Astrocyte (in vitro differentiated cells and primary cell): ENCODE measurements at regions not wholly inside any gene's neighbourhood (a gene's known extent, or its start where the extent isn't known, plus 50 kb on each side); places are given as distances from the start of the nearest gene placed in this dataset.

ENCODE experiments used
- EZH2 ChIP-seq: IDR thresholded peaks from 2 replicates; pipeline ENCODE4 v1.6.1; 2012; ENCODE audit warnings: mild to moderate bottlenecking, low read length, inconsistent platforms; ENCODE audit not compliant: insufficient read depth
- TF ChIP-seq, protein P1 (sequence below): IDR thresholded peaks from 2 replicates; pipeline ENCODE4 v1.5.1; 2011; ENCODE audit warnings: low read depth, mild to moderate bottlenecking, inconsistent platforms, low read length, moderate library complexity; ENCODE audit not compliant: insufficient read depth

DNA sequence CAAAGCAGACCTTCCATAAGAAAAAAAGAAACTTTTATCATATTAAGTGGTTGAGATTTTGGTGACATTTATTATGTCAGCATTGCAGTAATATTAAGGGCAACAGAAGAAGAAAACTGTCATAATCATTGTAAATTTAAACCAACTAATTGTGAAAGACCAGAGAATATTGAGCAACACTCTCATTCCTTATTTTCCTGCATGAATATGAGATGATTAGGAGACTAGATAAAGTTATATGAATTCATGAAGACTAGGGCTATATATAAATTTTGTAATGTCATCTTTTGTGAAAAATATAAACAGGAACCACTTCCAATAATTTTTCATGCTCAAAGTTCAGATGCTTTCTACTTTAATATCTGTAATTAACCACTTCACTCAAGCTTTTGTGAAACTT, 974.5 kb upstream of the CDH10 start:
- TF ChIP-seq EZH2: no peak
- TF ChIP-seq, protein P1, sequence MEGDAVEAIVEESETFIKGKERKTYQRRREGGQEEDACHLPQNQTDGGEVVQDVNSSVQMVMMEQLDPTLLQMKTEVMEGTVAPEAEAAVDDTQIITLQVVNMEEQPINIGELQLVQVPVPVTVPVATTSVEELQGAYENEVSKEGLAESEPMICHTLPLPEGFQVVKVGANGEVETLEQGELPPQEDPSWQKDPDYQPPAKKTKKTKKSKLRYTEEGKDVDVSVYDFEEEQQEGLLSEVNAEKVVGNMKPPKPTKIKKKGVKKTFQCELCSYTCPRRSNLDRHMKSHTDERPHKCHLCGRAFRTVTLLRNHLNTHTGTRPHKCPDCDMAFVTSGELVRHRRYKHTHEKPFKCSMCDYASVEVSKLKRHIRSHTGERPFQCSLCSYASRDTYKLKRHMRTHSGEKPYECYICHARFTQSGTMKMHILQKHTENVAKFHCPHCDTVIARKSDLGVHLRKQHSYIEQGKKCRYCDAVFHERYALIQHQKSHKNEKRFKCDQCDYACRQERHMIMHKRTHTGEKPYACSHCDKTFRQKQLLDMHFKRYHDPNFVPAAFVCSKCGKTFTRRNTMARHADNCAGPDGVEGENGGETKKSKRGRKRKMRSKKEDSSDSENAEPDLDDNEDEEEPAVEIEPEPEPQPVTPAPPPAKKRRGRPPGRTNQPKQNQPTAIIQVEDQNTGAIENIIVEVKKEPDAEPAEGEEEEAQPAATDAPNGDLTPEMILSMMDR: no peak
